Lower leg skin (tissue), 4 donors: ENCODE measurements at regions not wholly inside any gene's neighbourhood (a gene's known extent, or its start where the extent isn't known, plus 50 kb on each side); places are given as distances from the start of the nearest gene placed in this dataset.

Source experiments
- DNase-seq, 2 donors: peaks; one replicate each; pipeline ENCODE4 v3.0.0-alpha.2; 2019; ENCODE audit warnings: low spot score in 2 of 2
- H3K4me3 ChIP-seq: fragments of 200-600 bp; sonication (generic); 2 replicates; pipeline ENCODE4 v1.5.1; 2017; ENCODE audit warnings: mild to moderate bottlenecking, low read depth; ENCODE audit not compliant: poor library complexity, severe bottlenecking
- POLR2A ChIP-seq, 2 donors: fragments of 450-650 bp; IDR thresholded peaks; one replicate each; pipeline ENCODE4 v1.6.1; 2016 to 2017; ENCODE audit warnings: antibody characterized with exemption in 2 of 2, mild to moderate bottlenecking in 1 of 2, moderate library complexity in 1 of 2
- WGBS, 2 donors: methylation state at CpG; one replicate each; pipeline ENCODE4 v1.1.5; 2018; 5-methylcytosine and 5-hydroxymethylcytosine counted together
- intact Hi-C: fragments of 100-400 bp; cut with DNase I; formaldehyde crosslinking; loops from one replicate; pipeline ENCODE4 v1.15.0; 2023; ENCODE audit warnings: low total_unique reads
- TF ChIP-seq, protein P1 (sequence below), 3 donors: fragments of 450-650 bp; IDR thresholded peaks; one replicate each; pipeline ENCODE4 v1.5.1; 2016; ENCODE audit warnings: antibody characterized with exemption in 3 of 3, mild to moderate bottlenecking in 3 of 3, moderate library complexity in 2 of 3

GRCh38 chr11:62044639-62045121 is 77.2 kb upstream of the FTH1 start:
- TF ChIP-seq, protein P1, sequence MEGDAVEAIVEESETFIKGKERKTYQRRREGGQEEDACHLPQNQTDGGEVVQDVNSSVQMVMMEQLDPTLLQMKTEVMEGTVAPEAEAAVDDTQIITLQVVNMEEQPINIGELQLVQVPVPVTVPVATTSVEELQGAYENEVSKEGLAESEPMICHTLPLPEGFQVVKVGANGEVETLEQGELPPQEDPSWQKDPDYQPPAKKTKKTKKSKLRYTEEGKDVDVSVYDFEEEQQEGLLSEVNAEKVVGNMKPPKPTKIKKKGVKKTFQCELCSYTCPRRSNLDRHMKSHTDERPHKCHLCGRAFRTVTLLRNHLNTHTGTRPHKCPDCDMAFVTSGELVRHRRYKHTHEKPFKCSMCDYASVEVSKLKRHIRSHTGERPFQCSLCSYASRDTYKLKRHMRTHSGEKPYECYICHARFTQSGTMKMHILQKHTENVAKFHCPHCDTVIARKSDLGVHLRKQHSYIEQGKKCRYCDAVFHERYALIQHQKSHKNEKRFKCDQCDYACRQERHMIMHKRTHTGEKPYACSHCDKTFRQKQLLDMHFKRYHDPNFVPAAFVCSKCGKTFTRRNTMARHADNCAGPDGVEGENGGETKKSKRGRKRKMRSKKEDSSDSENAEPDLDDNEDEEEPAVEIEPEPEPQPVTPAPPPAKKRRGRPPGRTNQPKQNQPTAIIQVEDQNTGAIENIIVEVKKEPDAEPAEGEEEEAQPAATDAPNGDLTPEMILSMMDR (IDR thresholded peaks at IDR 0.05) = no peak
- TF ChIP-seq POLR2A (IDR thresholded peaks at IDR 0.05) = no peak
- H3K4me3 ChIP-seq = no peak overlapping the region
- WGBS, 2 donors = 70% methylated on average over 8 of the region's 8 CpGs
- no peak for DNase-seq
- intact Hi-C loops = no loop called here

DNA sequence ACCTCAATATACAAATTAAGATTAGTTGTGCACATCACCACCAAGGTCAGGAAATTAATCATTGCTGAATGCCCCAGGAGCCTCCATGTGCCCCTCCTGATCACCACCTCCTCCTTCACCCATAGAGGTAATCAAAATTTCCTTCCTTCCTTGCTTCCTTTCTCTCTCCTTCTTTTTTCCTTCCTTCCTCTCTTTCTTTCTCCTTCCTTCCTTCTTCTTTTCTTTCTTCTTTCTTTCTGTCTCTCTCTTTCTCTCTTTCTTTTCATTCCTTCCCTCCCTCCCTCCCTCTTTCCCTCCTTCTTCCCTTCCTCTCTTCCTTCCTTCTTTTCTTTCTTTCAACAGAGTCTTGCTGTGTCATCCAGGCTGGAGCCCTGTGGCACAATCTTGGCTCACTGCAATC is 67.9 kb upstream of the FTH1 start:
- intact Hi-C loops = no loop called here
- TF ChIP-seq, protein P1 (IDR thresholded peaks at IDR 0.05) = no peak
- no peak for TF ChIP-seq POLR2A (IDR thresholded peaks at IDR 0.05)
- DNase-seq = no peak
- no peak overlapping the region for H3K4me3 ChIP-seq

DNA sequence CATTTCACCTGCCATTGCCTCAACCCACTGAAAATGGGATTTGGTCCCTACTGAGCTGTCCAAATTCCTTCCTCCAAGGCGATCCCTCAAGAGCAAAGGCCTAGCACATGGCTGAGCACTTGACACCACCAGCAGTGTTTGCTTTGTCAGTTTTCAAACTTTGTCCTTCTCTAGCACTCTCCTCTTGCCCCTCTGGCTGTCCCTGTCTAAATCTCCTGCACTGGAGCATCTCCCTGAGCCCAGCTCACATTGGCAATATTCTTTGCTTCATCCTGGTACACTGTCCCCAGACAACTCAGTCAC is 66.6 kb upstream of the FTH1 start:
- DNase-seq = no peak
- intact Hi-C loops = no loop called here
- WGBS, 2 donors = 78 to 100% methylated on average over 1 of the region's 1 CpG
- H3K4me3 ChIP-seq = no peak overlapping the region
- TF ChIP-seq POLR2A (IDR thresholded peaks at IDR 0.05) = no peak
- TF ChIP-seq, protein P1 (IDR thresholded peaks at IDR 0.05) = no peak

DNA sequence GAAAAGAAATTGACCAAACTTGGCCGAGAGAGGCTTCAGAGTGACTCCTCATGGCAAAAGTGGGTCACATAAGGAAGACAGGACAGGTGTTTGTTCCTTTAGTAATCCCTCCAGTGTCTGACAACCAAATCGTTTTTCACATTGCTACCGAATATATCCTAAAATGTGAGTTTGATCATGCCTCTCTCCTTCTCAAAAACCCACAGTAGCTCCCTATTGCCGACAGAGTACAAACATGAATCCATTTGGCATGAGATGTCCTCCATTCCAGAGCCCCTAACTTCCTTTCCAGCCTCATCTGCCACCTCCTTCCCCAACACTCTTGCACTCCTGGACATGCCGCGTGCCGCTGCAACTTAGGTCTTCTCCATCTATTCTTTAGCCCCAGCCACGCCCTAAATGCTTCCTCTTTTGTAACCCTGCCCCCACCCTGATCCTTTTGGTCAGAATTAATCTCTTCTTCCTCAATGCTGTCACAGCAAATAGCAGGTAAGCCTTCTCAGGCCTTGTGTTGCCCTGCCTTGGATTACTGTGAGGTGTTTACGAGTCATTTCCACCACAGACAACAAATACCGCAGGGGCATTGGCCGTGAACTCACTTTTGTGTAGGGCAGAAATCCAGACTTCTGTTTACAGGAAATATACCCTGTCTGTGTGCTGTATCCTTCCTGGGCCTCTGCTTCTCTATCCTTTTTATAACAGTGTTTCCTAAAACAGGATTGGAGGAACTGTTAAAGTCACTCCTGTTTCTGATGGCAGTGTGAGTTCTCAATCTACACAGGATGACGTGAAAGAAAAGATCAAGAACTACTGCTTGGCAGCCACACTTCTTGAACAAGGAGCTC is 66.0 kb upstream of the FTH1 start:
- intact Hi-C loops = no loop called here
- 76% methylated on average over 12 of the region's 12 CpGs for WGBS, 2 donors
- H3K4me3 ChIP-seq = no peak overlapping the region
- peak in 1 of 2 donors; percentile 6 for DNase-seq
- no peak for TF ChIP-seq POLR2A (IDR thresholded peaks at IDR 0.05)
- TF ChIP-seq, protein P1 (IDR thresholded peaks at IDR 0.05) = no peak

DNA sequence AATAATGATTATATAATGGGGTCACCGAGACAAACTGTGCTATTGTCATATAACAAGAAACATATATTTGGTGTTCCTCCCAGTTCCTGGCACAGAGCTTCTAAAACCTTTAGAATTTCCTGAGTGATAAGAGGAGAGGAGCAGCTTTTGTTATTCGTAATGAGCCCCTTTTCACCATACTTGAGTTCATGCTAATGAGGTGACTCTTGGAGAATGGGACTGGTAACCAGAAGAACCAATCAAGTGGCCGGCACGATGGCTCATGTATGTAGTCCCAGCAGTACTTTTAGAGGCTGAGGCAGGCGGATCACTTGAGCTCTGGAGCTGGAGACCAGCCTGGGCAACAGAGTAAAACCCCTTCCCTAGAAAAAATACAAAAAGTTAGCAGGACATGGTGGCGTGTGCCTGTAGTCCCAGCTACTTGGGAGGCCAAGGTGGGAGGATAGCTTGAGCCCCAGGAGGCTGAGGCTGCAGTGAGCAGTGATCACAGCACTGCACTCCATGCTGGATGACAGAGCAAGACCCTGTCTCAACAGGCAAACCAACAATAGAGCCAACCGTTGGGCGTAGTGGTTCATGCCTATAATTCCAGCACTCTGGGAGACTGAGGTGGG is 62.7 kb upstream of the FTH1 start:
- 83 to 84% methylated on average over 8 of the region's 8 CpGs for WGBS, 2 donors
- TF ChIP-seq, protein P1 (IDR thresholded peaks at IDR 0.05) = no peak
- TF ChIP-seq POLR2A (IDR thresholded peaks at IDR 0.05) = no peak
- H3K4me3 ChIP-seq = no peak overlapping the region
- intact Hi-C loops = no loop called here
- DNase-seq = peak in 1 of 2 donors; percentile 75
